ENCODE measurements at regions not wholly inside any gene's neighbourhood (a gene's known extent, or its start where the extent isn't known, plus 50 kb on each side); places are given as distances from the start of the nearest gene placed in this dataset.

- H3K27ac Mint-ChIP-seq, result no peak overlapping the region
- H3K4me3 Mint-ChIP-seq, result no peak overlapping the region
- ATAC-seq (ENCODE audit: low read depth in 2 of 2) (no peak), DNase-seq (no peak)
- no peaks in the 10 kb centered on the region for H3K4me1 Mint-ChIP-seq
- no peaks in the 10 kb centered on the region for H3K36me3 Mint-ChIP-seq
- peaks cover 0 to under 1% (median 0%) of the 10 kb centered on the region in 3 donors for H3K27me3 Mint-ChIP-seq
- peaks cover 0 to 3% (median 0%) of the 10 kb centered on the region in 7 donors for H3K9me3 Mint-ChIP-seq
Observed at GRCh38 chr10:59000162-59000825, 176.1 kb upstream of the PHYHIPL start.

- ATAC-seq (ENCODE audit: low read depth in 2 of 2) (no peak), DNase-seq (no peak)
- H3K4me3 Mint-ChIP-seq, result no peak overlapping the region
- peaks cover 0 to 2% (median 0%) of the 10 kb centered on the region in 7 donors for H3K9me3 Mint-ChIP-seq
- H3K27ac Mint-ChIP-seq, result no peak overlapping the region
- H3K4me1 Mint-ChIP-seq, result no peaks in the 10 kb centered on the region
- no peaks in the 10 kb centered on the region for H3K36me3 Mint-ChIP-seq
- no peaks in the 10 kb centered on the region for H3K27me3 Mint-ChIP-seq
Observed at GRCh38 chr10:59002011-59002410, 174.4 kb upstream of the PHYHIPL start.

GRCh38 chr10:59003203-59003602 lies 173.2 kb upstream of the PHYHIPL start:
- H3K9me3 Mint-ChIP-seq, result peaks cover 0 to 2% (median 0%) of the 10 kb centered on the region in 7 donors
- H3K27me3 Mint-ChIP-seq, result no peaks in the 10 kb centered on the region
- ATAC-seq (ENCODE audit: low read depth in 2 of 2) (no peak), DNase-seq (no peak)
- H3K4me1 Mint-ChIP-seq, result no peaks in the 10 kb centered on the region
- peak overlapping the region in 1 of 6 donors; percentile 13 for H3K27ac Mint-ChIP-seq
- no peak overlapping the region for H3K4me3 Mint-ChIP-seq
- no peaks in the 10 kb centered on the region for H3K36me3 Mint-ChIP-seq

GRCh38 chr10:59004392-59004791 lies 172.1 kb upstream of the PHYHIPL start:
- H3K27ac Mint-ChIP-seq, result no peak overlapping the region
- no peaks in the 10 kb centered on the region for H3K36me3 Mint-ChIP-seq
- H3K27me3 Mint-ChIP-seq, result no peaks in the 10 kb centered on the region
- no peak overlapping the region for H3K4me3 Mint-ChIP-seq
- peaks cover 0 to 3% (median 1%) of the 10 kb centered on the region in 7 donors for H3K9me3 Mint-ChIP-seq
- H3K4me1 Mint-ChIP-seq, result no peaks in the 10 kb centered on the region
- ATAC-seq (ENCODE audit: low read depth in 2 of 2) (no peak), DNase-seq (no peak)

GRCh38 chr10:59006511-59007306 lies 169.7 kb upstream of the PHYHIPL start:
- Mint-ChIP-seq H3K4me3 (no peak overlapping the region), H3K27me3 (no peaks in the 10 kb centered on the region), H3K36me3 (no peaks in the 10 kb centered on the region), H3K27ac (no peak overlapping the region), H3K9me3 (peaks cover 0 to 3% (median 0%) of the 10 kb centered on the region in 7 donors), H3K4me1 (no peaks in the 10 kb centered on the region)
- no peak for ATAC-seq (ENCODE audit: low read depth in 2 of 2)
- DNase-seq, result no peak

- ATAC-seq (ENCODE audit: low read depth in 2 of 2), result no peak
- Mint-ChIP-seq H3K27ac (no peak overlapping the region), H3K9me3 (peaks cover 0 to 3% (median 0%) of the 10 kb centered on the region in 7 donors), H3K36me3 (no peaks in the 10 kb centered on the region), H3K4me3 (no peak overlapping the region), H3K27me3 (no peaks in the 10 kb centered on the region), H3K4me1 (no peaks in the 10 kb centered on the region)
- no peak for DNase-seq
Observed at GRCh38 chr10:59007307-59008025, 169.0 kb upstream of the PHYHIPL start.

- H3K36me3 Mint-ChIP-seq, result no peaks in the 10 kb centered on the region
- H3K4me1 Mint-ChIP-seq, result no peaks in the 10 kb centered on the region
- no peak overlapping the region for H3K27ac Mint-ChIP-seq
- H3K27me3 Mint-ChIP-seq, result no peaks in the 10 kb centered on the region
- DNase-seq (no peak), ATAC-seq (ENCODE audit: low read depth in 2 of 2) (no peak)
- H3K9me3 Mint-ChIP-seq, result peaks cover 0 to 3% (median 0%) of the 10 kb centered on the region in 7 donors
- no peak overlapping the region for H3K4me3 Mint-ChIP-seq
Observed at GRCh38 chr10:59008452-59008851, 168.0 kb upstream of the PHYHIPL start.

- Mint-ChIP-seq H3K9me3 (peaks cover 0 to 3% (median 0%) of the 10 kb centered on the region in 7 donors), H3K4me3 (no peak overlapping the region)
Observed at GRCh38 chr10:59011972-59012632, 164.3 kb upstream of the PHYHIPL start.

GRCh38 chr10:59012839-59013238 lies 163.6 kb upstream of the PHYHIPL start:
- no peak for ATAC-seq (ENCODE audit: low read depth in 2 of 2)
- Mint-ChIP-seq H3K4me1 (no peaks in the 10 kb centered on the region), H3K9me3 (peaks cover 0 to 3% (median 0%) of the 10 kb centered on the region in 7 donors), H3K27me3 (peaks cover 0 to 8% (median 0%) of the 10 kb centered on the region in 3 donors), H3K4me3 (no peak overlapping the region), H3K36me3 (no peaks in the 10 kb centered on the region), H3K27ac (no peak overlapping the region)
- DNase-seq, result no peak

More at GRCh38 chr10:59011972-59012632, 164.3 kb upstream of the PHYHIPL start:
- Mint-ChIP-seq H3K27me3 (peaks cover 0 to 4% (median 0%) of the 10 kb centered on the region in 3 donors), H3K27ac (peak overlapping the region in 1 of 6 donors; percentile 13), H3K4me1 (no peaks in the 10 kb centered on the region), H3K36me3 (no peaks in the 10 kb centered on the region)
- ATAC-seq (ENCODE audit: low read depth in 2 of 2) (no peak), DNase-seq (no peak)

- Mint-ChIP-seq H3K4me3 (peak overlapping the region in 1 of 8 donors; percentile 6), H3K27me3 (peaks cover 0 to 8% (median 0%) of the 10 kb centered on the region in 3 donors), H3K4me1 (no peaks in the 10 kb centered on the region), H3K36me3 (no peaks in the 10 kb centered on the region), H3K9me3 (no peaks in the 10 kb centered on the region), H3K27ac (no peak overlapping the region)
- ATAC-seq (ENCODE audit: low read depth in 2 of 2) (no peak), DNase-seq (no peak)
Observed at GRCh38 chr10:59016043-59016442, 160.4 kb upstream of the PHYHIPL start.

- no peaks in the 10 kb centered on the region for H3K9me3 Mint-ChIP-seq
- H3K27me3 Mint-ChIP-seq, result peaks cover 0 to 8% (median 0%) of the 10 kb centered on the region in 3 donors
- no peak for DNase-seq
- H3K4me1 Mint-ChIP-seq, result no peaks in the 10 kb centered on the region
- no peak for ATAC-seq (ENCODE audit: low read depth in 2 of 2)
- H3K4me3 Mint-ChIP-seq, result no peak overlapping the region
- no peak overlapping the region for H3K27ac Mint-ChIP-seq
- H3K36me3 Mint-ChIP-seq, result no peaks in the 10 kb centered on the region
Observed at GRCh38 chr10:59018977-59019376, 157.5 kb upstream of the PHYHIPL start.

- peaks cover 0 to 8% (median 0%) of the 10 kb centered on the region in 3 donors for H3K27me3 Mint-ChIP-seq
- no peaks in the 10 kb centered on the region for H3K4me1 Mint-ChIP-seq
- no peak overlapping the region for H3K4me3 Mint-ChIP-seq
- no peak overlapping the region for H3K27ac Mint-ChIP-seq
- no peak for DNase-seq
- no peak for ATAC-seq (ENCODE audit: low read depth in 2 of 2)
- no peaks in the 10 kb centered on the region for H3K9me3 Mint-ChIP-seq
- no peaks in the 10 kb centered on the region for H3K36me3 Mint-ChIP-seq
Observed at GRCh38 chr10:59019603-59020002, 156.8 kb upstream of the PHYHIPL start.

GRCh38 chr10:59020502-59020901 lies 155.9 kb upstream of the PHYHIPL start:
- H3K36me3 Mint-ChIP-seq, result no peaks in the 10 kb centered on the region
- no peak for DNase-seq
- H3K27ac Mint-ChIP-seq, result no peak overlapping the region
- H3K4me3 Mint-ChIP-seq, result no peak overlapping the region
- ATAC-seq (ENCODE audit: low read depth in 2 of 2), result no peak
- H3K27me3 Mint-ChIP-seq, result peaks cover 0 to 4% (median 0%) of the 10 kb centered on the region in 3 donors
- H3K9me3 Mint-ChIP-seq, result no peaks in the 10 kb centered on the region
- no peaks in the 10 kb centered on the region for H3K4me1 Mint-ChIP-seq
